Caki2 (cell line): ENCODE measurements at regions not wholly inside any gene's neighbourhood (a gene's known extent, or its start where the extent isn't known, plus 50 kb on each side); places are given as distances from the start of the nearest gene placed in this dataset.
"Not testable (repeated sequence)": the region's sequence is repeated elsewhere in the genome, so short reads cannot be mapped to it uniquely, and the experiment has no call there.

Experiments used
- DNase-seq: peaks from one replicate; pipeline ENCODE4 v3.0.0-alpha.2; 2015; ENCODE audit warnings: low read depth
- in situ Hi-C: cut with HindIII; loops from 2 replicates; pipeline ENCODE4 v1.10.0; 2016; ENCODE audit warnings: low sequenced_read_pairs, low pct_unique_long_range_greater_than_20kb, mixed read lengths

DNA sequence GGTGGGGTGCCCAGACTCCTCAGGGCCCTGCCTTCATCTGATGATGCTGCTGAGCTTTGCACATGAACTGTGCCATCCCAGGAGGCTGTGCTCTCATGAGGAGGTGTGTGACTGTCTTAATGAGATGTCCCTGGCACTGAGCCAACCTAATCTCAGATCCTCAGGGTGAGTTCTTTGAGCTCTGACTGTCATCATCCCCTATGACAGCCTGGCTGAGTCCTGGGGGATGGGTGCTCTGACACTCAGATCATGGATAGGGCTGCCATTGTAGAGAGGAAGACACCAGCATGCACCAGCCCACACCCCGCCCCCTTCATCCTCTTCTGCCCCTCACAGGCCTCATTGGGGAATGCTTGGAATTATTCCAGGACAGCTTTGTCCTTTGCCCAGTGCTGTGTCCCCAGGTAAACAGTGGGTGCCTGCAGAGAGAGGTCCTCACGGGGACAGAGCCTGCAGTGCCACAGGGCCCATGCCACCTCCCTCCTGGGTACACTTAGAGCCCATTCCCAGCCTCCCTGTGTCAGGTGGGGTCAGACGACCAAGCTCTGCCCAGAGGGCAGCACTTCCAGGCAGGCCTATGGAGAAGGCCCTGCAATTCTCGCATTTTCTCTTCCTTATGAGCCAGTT lies 310.1 kb upstream of the SFSWAP start:
- DNase-seq: peak; percentile 39
- in situ Hi-C loops: not testable (repeated sequence)

GRCh38 chr12:131401907-131402633 lies 308.8 kb upstream of the SFSWAP start:
- peak; percentile 59 for DNase-seq
- in situ Hi-C loops: not testable (repeated sequence)

DNA sequence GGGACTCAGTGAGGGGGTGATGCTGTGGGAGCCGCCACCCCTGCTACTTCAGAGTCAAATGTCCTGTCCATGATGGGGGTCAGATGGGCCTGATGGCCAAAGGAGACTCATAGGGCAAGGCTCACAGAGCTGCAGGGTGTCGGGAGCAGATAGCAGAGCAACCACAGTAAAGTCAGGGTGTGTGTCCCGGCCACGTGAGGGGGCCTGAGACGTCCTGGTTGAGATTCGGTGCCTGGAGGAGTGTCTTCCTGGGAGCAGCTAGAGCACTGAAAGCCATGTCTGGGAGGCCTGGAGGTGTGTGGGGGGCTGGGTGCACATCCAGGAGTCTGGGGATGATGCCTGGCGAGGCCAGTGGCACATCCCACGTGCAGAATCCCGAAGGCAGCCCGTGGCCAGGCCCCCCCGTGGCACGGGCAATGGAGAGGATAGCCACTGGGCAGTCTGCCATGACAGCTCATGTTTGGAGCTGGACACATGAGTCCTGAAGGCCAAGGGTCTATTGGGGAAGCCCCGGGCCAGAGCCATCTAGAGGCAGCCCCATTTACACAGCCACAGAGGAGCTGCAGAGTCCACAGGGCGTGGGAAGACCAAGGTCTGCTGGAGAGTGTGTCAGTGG lies 308.0 kb upstream of the SFSWAP start:
- in situ Hi-C loops: no loop called here
- DNase-seq: no peak

- no peak for DNase-seq
- in situ Hi-C loops: no loop called here
These were observed 307.2 kb upstream of the SFSWAP start for GRCh38 chr12:131403676-131404075.

GRCh38 chr12:131404705-131405104 lies 306.2 kb upstream of the SFSWAP start:
- no peak for DNase-seq

GRCh38 chr12:131407221-131408035 lies 303.5 kb upstream of the SFSWAP start:
- in situ Hi-C loops: no loop called here
- no peak for DNase-seq

More at GRCh38 chr12:131404705-131405104, 306.2 kb upstream of the SFSWAP start:
- in situ Hi-C loops: no loop called here

DNA sequence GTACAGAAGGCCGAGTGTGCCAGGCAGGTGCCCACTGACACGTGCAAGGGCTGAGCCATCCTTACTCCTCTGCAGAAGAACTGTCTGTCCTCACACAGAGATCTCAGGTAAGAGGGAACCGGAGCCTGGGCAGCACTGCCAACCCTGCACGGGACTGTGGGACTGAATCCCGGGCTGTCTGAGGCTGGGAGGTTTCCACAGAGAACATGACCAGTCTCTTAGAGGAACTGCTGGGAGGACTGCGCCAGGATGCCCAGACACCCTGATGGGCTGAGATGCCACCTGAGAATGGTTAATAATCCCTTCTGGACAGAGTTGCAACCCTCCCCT lies 302.9 kb upstream of the SFSWAP start:
- in situ Hi-C loops: no loop called here
- DNase-seq: no peak

DNA sequence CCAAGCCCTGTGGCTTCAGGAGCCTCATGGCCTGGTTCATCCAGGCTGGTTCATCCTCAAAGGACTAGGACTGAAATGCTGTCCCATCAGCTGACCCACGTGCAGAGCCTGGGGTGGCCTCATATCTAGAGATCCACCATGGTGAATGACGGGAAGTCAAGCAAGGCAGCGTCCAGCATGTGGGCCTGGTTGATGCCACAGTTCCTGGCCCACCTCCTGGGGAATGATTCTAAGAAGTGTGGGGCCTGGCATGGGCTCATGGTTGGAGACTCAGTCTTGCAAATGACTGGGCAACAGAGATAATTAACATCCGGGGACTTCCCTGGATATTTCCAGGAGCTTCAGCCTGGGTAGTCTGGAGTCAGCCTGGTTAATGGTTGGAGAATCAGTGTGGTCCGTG lies 302.4 kb upstream of the SFSWAP start:
- DNase-seq: no peak
- in situ Hi-C loops: no loop called here

DNA sequence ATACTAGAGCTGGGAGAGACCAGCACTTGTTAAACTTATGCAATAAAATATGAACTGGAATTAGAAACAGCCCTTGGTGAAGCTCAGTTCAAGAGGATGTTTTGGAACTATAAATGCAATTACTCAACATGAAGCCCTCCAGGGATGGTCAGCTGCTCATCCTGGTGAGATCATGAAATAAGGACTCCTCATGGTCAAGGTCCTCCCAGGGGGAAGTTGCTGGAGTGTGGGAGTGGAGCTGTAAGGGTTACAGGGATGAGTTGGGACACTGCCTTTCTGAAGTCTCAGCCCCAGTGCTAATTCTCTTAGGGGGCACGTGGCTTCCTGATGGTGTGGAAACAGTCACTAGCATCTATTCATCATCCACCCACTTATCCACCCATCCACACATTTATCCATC lies 301.7 kb upstream of the SFSWAP start:
- DNase-seq: no peak
- in situ Hi-C loops: no loop called here

DNA sequence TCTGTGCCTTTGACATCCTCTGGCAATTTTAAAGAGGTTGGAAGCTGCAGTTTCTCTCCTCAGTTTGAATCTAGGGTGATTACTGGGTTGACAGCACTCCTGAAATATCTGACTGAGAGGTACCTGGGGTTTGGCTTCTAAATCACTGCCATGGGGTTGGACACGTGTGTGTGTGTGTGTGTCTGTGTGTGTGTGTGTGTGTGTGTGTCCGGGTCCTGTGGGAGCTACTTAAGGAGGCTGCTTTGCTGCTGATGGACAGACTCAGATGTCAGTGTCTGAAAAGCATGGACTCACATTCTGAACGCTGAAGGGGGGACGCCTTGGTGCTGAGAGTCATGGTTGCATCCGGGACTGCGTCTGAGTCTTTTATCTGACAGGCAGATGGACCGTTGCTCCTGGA lies 299.1 kb upstream of the SFSWAP start:
- in situ Hi-C loops: not testable (repeated sequence)

DNA sequence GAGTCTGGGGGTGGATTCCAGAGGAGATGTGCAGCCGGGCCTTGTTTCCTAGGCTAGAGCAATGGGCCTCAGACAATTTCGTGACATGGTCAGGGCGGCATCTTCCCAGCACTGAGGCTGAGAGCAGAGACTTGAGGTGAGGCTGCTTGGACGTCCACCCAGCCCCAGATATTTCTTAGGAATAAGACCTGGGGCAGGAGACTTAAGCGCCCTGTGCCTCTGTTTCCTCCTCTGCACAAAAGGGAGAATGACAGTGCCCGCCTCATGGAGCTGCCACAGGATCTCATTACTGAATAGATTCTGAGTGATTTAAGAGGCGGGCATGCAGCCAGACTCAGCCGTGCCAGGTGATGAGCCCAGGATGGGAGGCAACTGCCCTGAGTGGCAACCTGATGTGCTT lies 297.9 kb upstream of the SFSWAP start:
- in situ Hi-C loops: no loop called here
- no peak for DNase-seq

More for the DNA sequence above, 299.1 kb upstream of the SFSWAP start:
- DNase-seq: not testable (repeated sequence)

DNA sequence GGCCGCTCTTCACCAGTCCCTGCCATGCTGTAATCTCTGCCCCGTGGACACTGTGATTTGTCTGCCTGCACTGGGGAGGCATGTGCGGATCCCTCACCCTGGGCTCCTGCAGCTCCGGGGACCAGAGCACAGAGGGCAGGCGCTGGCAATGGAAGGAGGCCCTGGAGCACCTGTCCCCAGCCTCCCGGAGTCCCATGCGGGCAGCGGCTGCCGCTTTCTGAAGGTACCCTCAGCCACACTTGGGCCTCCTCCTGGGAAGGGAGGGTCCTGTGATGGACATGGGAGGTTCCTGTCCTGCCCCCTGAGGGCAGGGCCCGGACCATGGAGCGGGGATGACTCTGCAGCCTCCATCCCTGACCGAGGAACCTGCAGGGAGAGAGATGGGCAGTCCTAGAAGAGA lies 297.4 kb upstream of the SFSWAP start:
- DNase-seq: no peak
- in situ Hi-C loops: no loop called here

GRCh38 chr12:131414155-131414922 lies 296.6 kb upstream of the SFSWAP start:
- in situ Hi-C loops, DNase-seq: not testable (repeated sequence)

DNA sequence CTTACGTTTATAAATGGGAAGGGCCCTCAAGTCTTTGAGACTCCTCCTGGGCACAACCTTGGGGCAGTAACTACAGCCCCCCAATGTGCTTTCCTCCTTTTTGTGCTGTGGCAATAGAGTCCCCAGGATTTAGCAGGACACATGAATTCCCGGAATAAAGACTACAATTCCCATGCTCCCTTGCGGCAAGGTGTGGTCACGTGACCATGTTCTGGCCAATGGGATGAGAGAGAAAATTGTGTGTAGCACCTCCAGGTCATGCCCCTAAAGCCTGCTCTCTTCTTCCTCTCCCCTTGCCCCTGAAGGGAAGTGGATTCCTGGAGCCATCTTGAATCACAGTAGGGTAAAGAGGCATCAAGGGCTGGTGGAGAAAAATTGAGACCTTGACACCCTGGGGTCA lies 295.1 kb upstream of the SFSWAP start:
- in situ Hi-C loops: no loop called here
- no peak for DNase-seq

DNA sequence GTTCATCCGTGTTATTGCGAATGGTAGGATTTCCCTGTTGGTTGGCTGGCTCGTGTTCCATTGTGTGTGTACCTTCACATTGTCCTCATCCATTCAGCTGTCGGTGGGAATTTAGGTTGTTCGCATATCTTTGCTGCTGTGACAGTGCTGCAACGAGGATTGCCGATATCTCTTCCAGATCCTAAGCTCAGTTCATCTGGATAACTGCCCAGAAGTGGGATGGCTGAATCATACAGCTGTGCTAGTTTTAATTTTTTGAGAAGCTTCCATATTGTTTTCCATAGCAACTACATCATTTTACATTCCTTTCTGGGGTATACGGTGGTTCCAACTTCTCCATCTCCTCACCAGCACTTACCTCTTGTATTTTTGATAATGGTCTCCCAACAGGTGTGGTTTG lies 292.8 kb upstream of the SFSWAP start:
- no peak for DNase-seq
- in situ Hi-C loops: no loop called here

GRCh38 chr12:131418884-131419283 lies 292.0 kb upstream of the SFSWAP start:
- DNase-seq: no peak
- in situ Hi-C loops: no loop called here

GRCh38 chr12:131420867-131421447 lies 289.9 kb upstream of the SFSWAP start:
- in situ Hi-C loops: no loop called here

More at GRCh38 chr12:131420867-131421447, 289.9 kb upstream of the SFSWAP start:
- DNase-seq: no peak
